ENCODE measurements at regions not wholly inside any gene's neighbourhood (a gene's known extent, or its start where the extent isn't known, plus 50 kb on each side); places are given as distances from the start of the nearest gene placed in this dataset.

GRCh38 chr7:46175221-46175620 is 254.1 kb upstream of the IGFBP3 start:
- DNase-seq, result no peak

GRCh38 chr7:46174196-46174580 is 253.1 kb upstream of the IGFBP3 start:
- DNase-seq, result no peak

- no peak for DNase-seq
Measured at GRCh38 chr7:46173476-46174195, 252.6 kb upstream of the IGFBP3 start.

- DNase-seq, result no peak
Measured at GRCh38 chr7:46170792-46171191, 249.7 kb upstream of the IGFBP3 start.

- no peak for DNase-seq
Measured at GRCh38 chr7:46170021-46170420, 248.9 kb upstream of the IGFBP3 start.

GRCh38 chr7:46169384-46169755 is 248.3 kb upstream of the IGFBP3 start:
- DNase-seq, result no peak

- no peak for DNase-seq
Measured at GRCh38 chr7:46168671-46169383, 247.8 kb upstream of the IGFBP3 start.

- DNase-seq, result no peak
Measured at GRCh38 chr7:46168231-46168630, 247.2 kb upstream of the IGFBP3 start.

GRCh38 chr7:46165276-46165675 is 244.2 kb upstream of the IGFBP3 start:
- no peak for DNase-seq

- DNase-seq, result no peak
Measured at GRCh38 chr7:46164629-46165028, 243.6 kb upstream of the IGFBP3 start.

GRCh38 chr7:46163246-46163645 is 242.2 kb upstream of the IGFBP3 start:
- DNase-seq, result peak; percentile 51

GRCh38 chr7:46162609-46163008 is 241.5 kb upstream of the IGFBP3 start:
- DNase-seq, result no peak

- no peak for DNase-seq
Measured at GRCh38 chr7:46160861-46161260, 239.8 kb upstream of the IGFBP3 start.

- no peak for DNase-seq
Measured at GRCh38 chr7:46157931-46158330, 236.9 kb upstream of the IGFBP3 start.

GRCh38 chr7:46157404-46157803 is 236.3 kb upstream of the IGFBP3 start:
- no peak for DNase-seq

GRCh38 chr7:46156853-46157252 is 235.8 kb upstream of the IGFBP3 start:
- DNase-seq, result no peak

- DNase-seq, result no peak
Measured at GRCh38 chr7:46156086-46156485, 235.0 kb upstream of the IGFBP3 start.

GRCh38 chr7:46155367-46155766 is 234.3 kb upstream of the IGFBP3 start:
- no peak for DNase-seq

GRCh38 chr7:46153951-46154787 is 233.1 kb upstream of the IGFBP3 start:
- no peak for DNase-seq

- no peak for DNase-seq
Measured at GRCh38 chr7:46153583-46153950, 232.5 kb upstream of the IGFBP3 start.

GRCh38 chr7:46152696-46153095 is 231.6 kb upstream of the IGFBP3 start:
- no peak for DNase-seq

GRCh38 chr7:46150721-46151120 is 229.6 kb upstream of the IGFBP3 start:
- DNase-seq, result no peak

GRCh38 chr7:46150202-46150601 is 229.1 kb upstream of the IGFBP3 start:
- no peak for DNase-seq

GRCh38 chr7:46147871-46148270 is 226.8 kb upstream of the IGFBP3 start:
- no peak for DNase-seq

All from NCI-H345 (cell line).